KMS-11 (cell line): ENCODE measurements at regions not wholly inside any gene's neighbourhood (a gene's known extent, or its start where the extent isn't known, plus 50 kb on each side); places are given as distances from the start of the nearest gene placed in this dataset.

Experiments used
- H2AFZ ChIP-seq: fragments of 200-600 bp; sonication (generic); 2 replicates; pipeline ENCODE4 v1.6.1; 2016; ENCODE audit warnings: antibody characterized with exemption, mixed run types, low read depth
- H3K27ac ChIP-seq: fragments of 200-600 bp; sonication (generic); 2 replicates; pipeline ENCODE4 v1.6.1; 2016; ENCODE audit warnings: mild to moderate bottlenecking, mixed run types
- H3K27me3 ChIP-seq: fragments of 200-600 bp; sonication (generic); 2 replicates; pipeline ENCODE4 v1.6.1; 2017; ENCODE audit warnings: mild to moderate bottlenecking, low read depth, mixed run types, moderate library complexity; ENCODE audit not compliant: insufficient read depth
- H3K36me3 ChIP-seq: fragments of 200-600 bp; sonication (generic); 2 replicates; pipeline ENCODE4 v1.6.1; 2017; ENCODE audit warnings: mild to moderate bottlenecking, mixed run types; ENCODE audit not compliant: insufficient read depth
- H3K4me1 ChIP-seq: fragments of 200-600 bp; sonication (generic); 2 replicates; pipeline ENCODE4 v1.6.1; 2016; ENCODE audit warnings: mild to moderate bottlenecking, low read depth, mixed run types; ENCODE audit not compliant: poor library complexity, severe bottlenecking
- H3K4me2 ChIP-seq: fragments of 200-600 bp; sonication (generic); 2 replicates; pipeline ENCODE4 v1.7.0; 2016; ENCODE audit warnings: mild to moderate bottlenecking, mixed run types
- H3K4me3 ChIP-seq: fragments of 200-600 bp; sonication (generic); IDR thresholded peaks from 2 replicates; pipeline ENCODE4 v1.6.1; 2017; ENCODE audit warnings: low read depth, low read length, mixed read lengths; ENCODE audit not compliant: insufficient read depth
- H3K79me2 ChIP-seq: fragments of 200-600 bp; sonication (generic); 2 replicates; pipeline ENCODE4 v1.6.1; 2016; ENCODE audit warnings: low read depth, mixed run types; ENCODE audit not compliant: insufficient read depth
- H3K9ac ChIP-seq: fragments of 200-600 bp; sonication (generic); 2 replicates; pipeline ENCODE4 v1.6.1; 2016; ENCODE audit warnings: mild to moderate bottlenecking, mixed run types
- H4K20me1 ChIP-seq: fragments of 200-600 bp; sonication (generic); 2 replicates; pipeline ENCODE4 v1.6.1; 2016; ENCODE audit warnings: mild to moderate bottlenecking, mixed run types; ENCODE audit not compliant: insufficient read depth
- CTCF ChIP-seq: fragments of 200-600 bp; sonication (generic); conservative IDR thresholded peaks from 2 replicates; pipeline ENCODE4 v1.6.1; 2017; ENCODE audit warnings: low read depth, mild to moderate bottlenecking, antibody characterized with exemption, low read length, moderate library complexity, mixed read lengths

GRCh38 chr2:158890296-158890905, 78.0 kb upstream of the TANC1 start:
- Histone ChIP-seq H3K9ac (no peak overlapping the region), H3K27ac (no peak overlapping the region), H3K4me2 (no peak overlapping the region), H3K36me3 (no peaks in the 10 kb centered on the region), H3K27me3 (no peaks in the 10 kb centered on the region), H3K79me2 (no peaks in the 10 kb centered on the region), H3K4me3 (no peak overlapping the region), H2AFZ (no peak overlapping the region), H4K20me1 (no peaks in the 10 kb centered on the region), H3K4me1 (peaks cover 5% of the 10 kb centered on the region)
- TF ChIP-seq CTCF: no peak

GRCh38 chr2:158893026-158893425, 75.4 kb upstream of the TANC1 start:
- Histone ChIP-seq H3K27ac (no peak overlapping the region), H2AFZ (no peak overlapping the region), H3K4me1 (no peaks in the 10 kb centered on the region), H3K27me3 (no peaks in the 10 kb centered on the region), H3K36me3 (no peaks in the 10 kb centered on the region), H3K9ac (no peak overlapping the region), H3K4me2 (no peak overlapping the region), H3K4me3 (no peak overlapping the region), H3K79me2 (no peaks in the 10 kb centered on the region), H4K20me1 (no peaks in the 10 kb centered on the region)
- TF ChIP-seq CTCF: no peak

DNA sequence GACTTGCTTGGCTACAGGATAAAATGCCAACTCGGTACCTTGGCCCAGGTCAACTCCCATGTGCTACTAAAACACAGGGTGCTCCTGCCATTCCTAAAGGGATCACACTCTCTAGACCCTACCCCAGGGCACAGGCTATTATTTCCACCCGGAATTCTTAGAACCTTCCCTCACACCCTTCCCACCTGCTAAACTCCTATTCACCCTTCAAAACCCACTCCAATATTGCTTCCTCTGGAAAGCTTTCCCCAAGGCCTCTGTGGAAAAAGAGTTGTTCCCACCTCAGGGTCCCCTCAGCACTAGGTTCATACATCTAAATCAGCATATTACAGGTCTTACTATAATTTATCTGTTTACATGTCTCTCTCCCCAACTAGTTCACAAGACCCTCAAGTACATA, 75.0 kb upstream of the TANC1 start:
- Histone ChIP-seq H2AFZ (no peak overlapping the region), H3K27me3 (no peaks in the 10 kb centered on the region), H3K36me3 (no peaks in the 10 kb centered on the region), H3K4me1 (no peaks in the 10 kb centered on the region), H3K4me3 (no peak overlapping the region), H4K20me1 (no peaks in the 10 kb centered on the region), H3K4me2 (no peak overlapping the region), H3K27ac (no peak overlapping the region), H3K79me2 (no peaks in the 10 kb centered on the region), H3K9ac (no peak overlapping the region)
- TF ChIP-seq CTCF: no peak

DNA sequence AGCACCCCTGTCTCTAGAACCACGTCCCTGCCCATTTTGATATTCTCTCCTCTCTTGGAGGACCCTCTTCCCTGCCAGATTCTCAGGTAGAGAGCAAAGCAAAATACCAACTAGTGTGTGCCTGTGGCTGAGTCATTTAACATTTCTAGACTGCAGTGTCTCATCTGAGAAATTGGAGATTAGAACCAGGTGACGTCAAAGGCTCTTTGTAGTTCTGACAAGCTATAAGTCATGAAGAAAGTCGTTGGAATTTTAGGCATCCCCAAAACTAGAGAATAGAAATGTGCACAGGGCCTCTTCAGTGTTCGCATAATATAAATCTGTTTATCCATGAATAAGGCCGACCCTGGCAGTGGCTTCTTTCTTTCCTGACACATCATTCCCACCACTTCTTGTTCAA, 74.4 kb upstream of the TANC1 start:
- Histone ChIP-seq H3K9ac (no peak overlapping the region), H3K4me1 (no peaks in the 10 kb centered on the region), H2AFZ (no peak overlapping the region), H3K4me2 (no peak overlapping the region), H3K4me3 (no peak overlapping the region), H3K27ac (no peak overlapping the region), H3K79me2 (no peaks in the 10 kb centered on the region), H3K36me3 (no peaks in the 10 kb centered on the region), H3K27me3 (no peaks in the 10 kb centered on the region), H4K20me1 (no peaks in the 10 kb centered on the region)
- no peak for TF ChIP-seq CTCF
